Spleen (tissue), 7 donors: ENCODE measurements at regions not wholly inside any gene's neighbourhood (a gene's known extent, or its start where the extent isn't known, plus 50 kb on each side); places are given as distances from the start of the nearest gene placed in this dataset.

ENCODE experiments used
- CTCF ChIP-seq, 11 experiments: fragments of 200-600 bp in 7 of 11; fragments of 450-650 bp in 4 of 11; sonication (generic) in 4 of 11; IDR thresholded peaks in 8 of 11; conservative IDR thresholded peaks in 3 of 11; 1 replicate in 7 of 11; 2 replicates in 4 of 11; pipeline versions ENCODE4 v1.4.0 to v1.8.0; 2016 to 2021; ENCODE audit warnings: antibody characterized with exemption in 11 of 11, inconsistent platforms in 4 of 11, mild to moderate bottlenecking in 1 of 11
- POLR2A ChIP-seq, 3 donors: fragments of 450-650 bp; IDR thresholded peaks; one replicate each; pipeline ENCODE4 v1.5.1; 2017; ENCODE audit warnings: antibody characterized with exemption in 3 of 3, mild to moderate bottlenecking in 1 of 3
- POLR2AphosphoS5 ChIP-seq, 3 donors: sonication (generic); formaldehyde crosslinking; IDR thresholded peaks; one replicate each; pipeline ENCODE4 v1.5.1; 2017; ENCODE audit warnings: antibody characterized with exemption in 3 of 3
- donor health status: DM: no; HTN: no; CAD: no; lungs with moderate emphysema.
- donor health status: DM: no; HTN: no; CAD: no.
- donor health status: DM: no; HTN: no; CAD: no.

DNA sequence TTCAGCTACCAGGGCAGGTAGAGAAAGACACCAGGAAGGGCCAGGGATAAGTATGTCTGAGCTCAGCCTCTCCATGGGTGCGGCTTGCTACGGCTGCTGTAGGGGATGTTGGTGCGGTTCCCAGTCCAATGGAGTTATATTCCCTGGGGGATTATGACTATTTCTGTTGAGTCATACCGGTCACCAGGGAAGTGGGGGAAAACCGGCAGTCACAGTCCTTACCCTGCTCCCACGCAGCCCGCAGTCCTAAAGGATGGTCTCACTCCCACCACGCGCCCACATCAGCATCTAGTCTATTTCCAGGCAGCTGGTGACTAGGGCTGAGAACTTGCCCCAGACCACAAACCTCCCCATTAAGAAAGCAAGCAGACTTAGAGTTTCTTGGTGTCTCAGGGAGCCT, 191.6 kb downstream of the VEGFC start:
- no peak for TF ChIP-seq POLR2A (IDR thresholded peaks at IDR 0.05)
- TF ChIP-seq CTCF (IDR thresholded peaks at IDR 0.05 in 8 of 11, conservative IDR thresholded peaks at IDR 0.05 in 3 of 11) = no peak
- TF ChIP-seq POLR2AphosphoS5 (IDR thresholded peaks at IDR 0.05) = no peak
